K562 (cell line): ENCODE measurements at regions not wholly inside any gene's neighbourhood (a gene's known extent, or its start where the extent isn't known, plus 50 kb on each side); places are given as distances from the start of the nearest gene placed in this dataset.

Source experiments
- FIP1L1 ChIP-seq: fragments of 200-400 bp; formaldehyde crosslinking; IDR thresholded peaks from 2 replicates; pipeline ENCODE4 v1.6.1; 2018; ENCODE audit warnings: mild to moderate bottlenecking, low read depth, low read length; ENCODE audit not compliant: poor library complexity, severe bottlenecking
- ZNF354B ChIP-seq: fragments of 250-450 bp; sonication (Bioruptor Pico); IDR thresholded peaks from 2 replicates; pipeline ENCODE4 v1.4.0; 2020
- TF ChIP-seq, protein P1 (sequence below): fragments of 450-650 bp; IDR thresholded peaks from 2 replicates; pipeline ENCODE4 v1.6.1; 2016; ENCODE audit warnings: mild to moderate bottlenecking, moderate library complexity

- TF ChIP-seq ZNF354B (CRISPR knock-in tag): no peak
- no peak for TF ChIP-seq FIP1L1
- TF ChIP-seq, protein P1, sequence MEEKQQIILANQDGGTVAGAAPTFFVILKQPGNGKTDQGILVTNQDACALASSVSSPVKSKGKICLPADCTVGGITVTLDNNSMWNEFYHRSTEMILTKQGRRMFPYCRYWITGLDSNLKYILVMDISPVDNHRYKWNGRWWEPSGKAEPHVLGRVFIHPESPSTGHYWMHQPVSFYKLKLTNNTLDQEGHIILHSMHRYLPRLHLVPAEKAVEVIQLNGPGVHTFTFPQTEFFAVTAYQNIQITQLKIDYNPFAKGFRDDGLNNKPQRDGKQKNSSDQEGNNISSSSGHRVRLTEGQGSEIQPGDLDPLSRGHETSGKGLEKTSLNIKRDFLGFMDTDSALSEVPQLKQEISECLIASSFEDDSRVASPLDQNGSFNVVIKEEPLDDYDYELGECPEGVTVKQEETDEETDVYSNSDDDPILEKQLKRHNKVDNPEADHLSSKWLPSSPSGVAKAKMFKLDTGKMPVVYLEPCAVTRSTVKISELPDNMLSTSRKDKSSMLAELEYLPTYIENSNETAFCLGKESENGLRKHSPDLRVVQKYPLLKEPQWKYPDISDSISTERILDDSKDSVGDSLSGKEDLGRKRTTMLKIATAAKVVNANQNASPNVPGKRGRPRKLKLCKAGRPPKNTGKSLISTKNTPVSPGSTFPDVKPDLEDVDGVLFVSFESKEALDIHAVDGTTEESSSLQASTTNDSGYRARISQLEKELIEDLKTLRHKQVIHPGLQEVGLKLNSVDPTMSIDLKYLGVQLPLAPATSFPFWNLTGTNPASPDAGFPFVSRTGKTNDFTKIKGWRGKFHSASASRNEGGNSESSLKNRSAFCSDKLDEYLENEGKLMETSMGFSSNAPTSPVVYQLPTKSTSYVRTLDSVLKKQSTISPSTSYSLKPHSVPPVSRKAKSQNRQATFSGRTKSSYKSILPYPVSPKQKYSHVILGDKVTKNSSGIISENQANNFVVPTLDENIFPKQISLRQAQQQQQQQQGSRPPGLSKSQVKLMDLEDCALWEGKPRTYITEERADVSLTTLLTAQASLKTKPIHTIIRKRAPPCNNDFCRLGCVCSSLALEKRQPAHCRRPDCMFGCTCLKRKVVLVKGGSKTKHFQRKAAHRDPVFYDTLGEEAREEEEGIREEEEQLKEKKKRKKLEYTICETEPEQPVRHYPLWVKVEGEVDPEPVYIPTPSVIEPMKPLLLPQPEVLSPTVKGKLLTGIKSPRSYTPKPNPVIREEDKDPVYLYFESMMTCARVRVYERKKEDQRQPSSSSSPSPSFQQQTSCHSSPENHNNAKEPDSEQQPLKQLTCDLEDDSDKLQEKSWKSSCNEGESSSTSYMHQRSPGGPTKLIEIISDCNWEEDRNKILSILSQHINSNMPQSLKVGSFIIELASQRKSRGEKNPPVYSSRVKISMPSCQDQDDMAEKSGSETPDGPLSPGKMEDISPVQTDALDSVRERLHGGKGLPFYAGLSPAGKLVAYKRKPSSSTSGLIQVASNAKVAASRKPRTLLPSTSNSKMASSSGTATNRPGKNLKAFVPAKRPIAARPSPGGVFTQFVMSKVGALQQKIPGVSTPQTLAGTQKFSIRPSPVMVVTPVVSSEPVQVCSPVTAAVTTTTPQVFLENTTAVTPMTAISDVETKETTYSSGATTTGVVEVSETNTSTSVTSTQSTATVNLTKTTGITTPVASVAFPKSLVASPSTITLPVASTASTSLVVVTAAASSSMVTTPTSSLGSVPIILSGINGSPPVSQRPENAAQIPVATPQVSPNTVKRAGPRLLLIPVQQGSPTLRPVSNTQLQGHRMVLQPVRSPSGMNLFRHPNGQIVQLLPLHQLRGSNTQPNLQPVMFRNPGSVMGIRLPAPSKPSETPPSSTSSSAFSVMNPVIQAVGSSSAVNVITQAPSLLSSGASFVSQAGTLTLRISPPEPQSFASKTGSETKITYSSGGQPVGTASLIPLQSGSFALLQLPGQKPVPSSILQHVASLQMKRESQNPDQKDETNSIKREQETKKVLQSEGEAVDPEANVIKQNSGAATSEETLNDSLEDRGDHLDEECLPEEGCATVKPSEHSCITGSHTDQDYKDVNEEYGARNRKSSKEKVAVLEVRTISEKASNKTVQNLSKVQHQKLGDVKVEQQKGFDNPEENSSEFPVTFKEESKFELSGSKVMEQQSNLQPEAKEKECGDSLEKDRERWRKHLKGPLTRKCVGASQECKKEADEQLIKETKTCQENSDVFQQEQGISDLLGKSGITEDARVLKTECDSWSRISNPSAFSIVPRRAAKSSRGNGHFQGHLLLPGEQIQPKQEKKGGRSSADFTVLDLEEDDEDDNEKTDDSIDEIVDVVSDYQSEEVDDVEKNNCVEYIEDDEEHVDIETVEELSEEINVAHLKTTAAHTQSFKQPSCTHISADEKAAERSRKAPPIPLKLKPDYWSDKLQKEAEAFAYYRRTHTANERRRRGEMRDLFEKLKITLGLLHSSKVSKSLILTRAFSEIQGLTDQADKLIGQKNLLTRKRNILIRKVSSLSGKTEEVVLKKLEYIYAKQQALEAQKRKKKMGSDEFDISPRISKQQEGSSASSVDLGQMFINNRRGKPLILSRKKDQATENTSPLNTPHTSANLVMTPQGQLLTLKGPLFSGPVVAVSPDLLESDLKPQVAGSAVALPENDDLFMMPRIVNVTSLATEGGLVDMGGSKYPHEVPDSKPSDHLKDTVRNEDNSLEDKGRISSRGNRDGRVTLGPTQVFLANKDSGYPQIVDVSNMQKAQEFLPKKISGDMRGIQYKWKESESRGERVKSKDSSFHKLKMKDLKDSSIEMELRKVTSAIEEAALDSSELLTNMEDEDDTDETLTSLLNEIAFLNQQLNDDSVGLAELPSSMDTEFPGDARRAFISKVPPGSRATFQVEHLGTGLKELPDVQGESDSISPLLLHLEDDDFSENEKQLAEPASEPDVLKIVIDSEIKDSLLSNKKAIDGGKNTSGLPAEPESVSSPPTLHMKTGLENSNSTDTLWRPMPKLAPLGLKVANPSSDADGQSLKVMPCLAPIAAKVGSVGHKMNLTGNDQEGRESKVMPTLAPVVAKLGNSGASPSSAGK: 0 out of 2 replicates have a peak, but pooled peaks have one; percentile 14
Observed at GRCh38 chr16:80023865-80024264, 423.3 kb upstream of the MAF start (continued).
